ENCODE measurements at regions not wholly inside any gene's neighbourhood (a gene's known extent, or its start where the extent isn't known, plus 50 kb on each side); places are given as distances from the start of the nearest gene placed in this dataset.

- TF ChIP-seq, protein P1, sequence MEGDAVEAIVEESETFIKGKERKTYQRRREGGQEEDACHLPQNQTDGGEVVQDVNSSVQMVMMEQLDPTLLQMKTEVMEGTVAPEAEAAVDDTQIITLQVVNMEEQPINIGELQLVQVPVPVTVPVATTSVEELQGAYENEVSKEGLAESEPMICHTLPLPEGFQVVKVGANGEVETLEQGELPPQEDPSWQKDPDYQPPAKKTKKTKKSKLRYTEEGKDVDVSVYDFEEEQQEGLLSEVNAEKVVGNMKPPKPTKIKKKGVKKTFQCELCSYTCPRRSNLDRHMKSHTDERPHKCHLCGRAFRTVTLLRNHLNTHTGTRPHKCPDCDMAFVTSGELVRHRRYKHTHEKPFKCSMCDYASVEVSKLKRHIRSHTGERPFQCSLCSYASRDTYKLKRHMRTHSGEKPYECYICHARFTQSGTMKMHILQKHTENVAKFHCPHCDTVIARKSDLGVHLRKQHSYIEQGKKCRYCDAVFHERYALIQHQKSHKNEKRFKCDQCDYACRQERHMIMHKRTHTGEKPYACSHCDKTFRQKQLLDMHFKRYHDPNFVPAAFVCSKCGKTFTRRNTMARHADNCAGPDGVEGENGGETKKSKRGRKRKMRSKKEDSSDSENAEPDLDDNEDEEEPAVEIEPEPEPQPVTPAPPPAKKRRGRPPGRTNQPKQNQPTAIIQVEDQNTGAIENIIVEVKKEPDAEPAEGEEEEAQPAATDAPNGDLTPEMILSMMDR (IDR thresholded peaks at IDR 0.05 in 4 of 5, conservative IDR thresholded peaks at IDR 0.05 in 1 of 5), result no peak
- no peak for TF ChIP-seq POLR2A (IDR thresholded peaks at IDR 0.05)
Measured at GRCh38 chr2:198312596-198313483, 508.4 kb downstream of the PLCL1 start.

Measured in gastrocnemius medialis (tissue), 4 donors.